ENCODE measurements at regions not wholly inside any gene's neighbourhood (a gene's known extent, or its start where the extent isn't known, plus 50 kb on each side); places are given as distances from the start of the nearest gene placed in this dataset.
A peak's percentile ranks its signal among the peaks of the same experiment; 100 is the strongest.

- Mint-ChIP-seq H3K9me3 (peaks cover 43% of the 10 kb centered on the region), H3K36me3 (ENCODE audit: low read depth) (no peaks in the 10 kb centered on the region), H3K4me3 (no peak overlapping the region), H3K4me1 (no peaks in the 10 kb centered on the region), H3K27ac (no peak overlapping the region), H3K27me3 (ENCODE audit: low read depth, poor library complexity) (no peaks in the 10 kb centered on the region)
- TF ChIP-seq CTCF (IDR thresholded peaks at IDR 0.05) = no peak
- no peak for DNase-seq
Observed at GRCh38 chr18:33900638-33901037, 322.6 kb downstream of the ASXL3 start.

GRCh38 chr18:33898427-33898826, 320.4 kb downstream of the ASXL3 start:
- Mint-ChIP-seq H3K36me3 (ENCODE audit: low read depth) (no peaks in the 10 kb centered on the region), H3K9me3 (peaks cover 24% of the 10 kb centered on the region), H3K4me3 (no peak overlapping the region), H3K4me1 (no peaks in the 10 kb centered on the region), H3K27me3 (ENCODE audit: low read depth, poor library complexity) (no peaks in the 10 kb centered on the region), H3K27ac (no peak overlapping the region)
- no peak for DNase-seq
- no peak for TF ChIP-seq CTCF (IDR thresholded peaks at IDR 0.05)

GRCh38 chr18:33878213-33878612, 300.2 kb downstream of the ASXL3 start:
- TF ChIP-seq CTCF (IDR thresholded peaks at IDR 0.05) = no peak
- Mint-ChIP-seq H3K27ac (no peak overlapping the region), H3K4me1 (no peaks in the 10 kb centered on the region), H3K27me3 (ENCODE audit: low read depth, poor library complexity) (no peaks in the 10 kb centered on the region), H3K4me3 (no peak overlapping the region), H3K36me3 (ENCODE audit: low read depth) (no peaks in the 10 kb centered on the region), H3K9me3 (peaks cover 5% of the 10 kb centered on the region)
- no peak for DNase-seq

- Mint-ChIP-seq H3K27ac (no peak overlapping the region), H3K27me3 (ENCODE audit: low read depth, poor library complexity) (no peaks in the 10 kb centered on the region), H3K36me3 (ENCODE audit: low read depth) (no peaks in the 10 kb centered on the region), H3K4me3 (no peak overlapping the region), H3K9me3 (no peaks in the 10 kb centered on the region), H3K4me1 (peaks cover 10% of the 10 kb centered on the region)
- no peak for TF ChIP-seq CTCF (IDR thresholded peaks at IDR 0.05)
- DNase-seq = no peak
Observed at GRCh38 chr18:33875029-33875565, 297.1 kb downstream of the ASXL3 start.

GRCh38 chr18:33873112-33873511, 295.1 kb downstream of the ASXL3 start:
- peaks cover 1% of the 10 kb centered on the region for H3K27me3 Mint-ChIP-seq (ENCODE audit: low read depth, poor library complexity)
- no peaks in the 10 kb centered on the region for H3K9me3 Mint-ChIP-seq
- H3K27ac Mint-ChIP-seq = no peak overlapping the region
- TF ChIP-seq CTCF (IDR thresholded peaks at IDR 0.05) = no peak
- H3K4me1 Mint-ChIP-seq = peaks cover 10% of the 10 kb centered on the region
- DNase-seq = no peak
- no peak overlapping the region for H3K4me3 Mint-ChIP-seq
- no peaks in the 10 kb centered on the region for H3K36me3 Mint-ChIP-seq (ENCODE audit: low read depth)

GRCh38 chr18:33871363-33872025, 293.5 kb downstream of the ASXL3 start:
- no peak for DNase-seq
- Mint-ChIP-seq H3K4me3 (no peak overlapping the region), H3K9me3 (no peaks in the 10 kb centered on the region), H3K27me3 (ENCODE audit: low read depth, poor library complexity) (peaks cover 8% of the 10 kb centered on the region), H3K4me1 (peaks cover 10% of the 10 kb centered on the region), H3K27ac (peak overlapping the region; percentile 70), H3K36me3 (ENCODE audit: low read depth) (no peaks in the 10 kb centered on the region)
- TF ChIP-seq CTCF (IDR thresholded peaks at IDR 0.05) = no peak

All from nephron progenitor cell (in vitro differentiated cells).